ENCODE measurements at regions not wholly inside any gene's neighbourhood (a gene's known extent, or its start where the extent isn't known, plus 50 kb on each side); places are given as distances from the start of the nearest gene placed in this dataset.

DNA sequence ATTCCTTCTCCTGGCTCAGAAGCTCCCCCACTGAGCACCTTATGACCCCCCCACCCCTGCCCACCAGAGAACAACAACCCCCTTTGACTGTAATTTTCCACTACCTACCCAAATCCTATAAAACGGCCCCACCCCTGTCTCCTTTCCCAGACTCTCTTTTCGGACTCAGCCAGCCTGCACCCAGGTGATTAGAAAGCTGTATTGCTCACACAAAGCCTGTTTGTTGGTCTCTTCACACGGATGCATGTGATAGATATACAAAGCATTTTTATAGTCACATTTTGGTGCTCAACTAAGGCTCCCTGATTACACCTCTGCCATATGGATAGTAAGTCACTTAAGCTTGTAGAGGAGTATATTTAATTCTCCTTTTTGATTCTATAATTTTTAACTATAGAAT lies 985.8 kb downstream of the REEP3 start:
- no peak for TF ChIP-seq CTCF (IDR thresholded peaks at IDR 0.05)
- Mint-ChIP-seq H3K4me1 (no peaks in the 10 kb centered on the region), H3K4me3 (no peak overlapping the region), H3K36me3 (ENCODE audit: low read depth) (no peaks in the 10 kb centered on the region), H3K9me3 (no peaks in the 10 kb centered on the region), H3K27me3 (ENCODE audit: low read depth, poor library complexity) (peaks cover 5% of the 10 kb centered on the region), H3K27ac (no peak overlapping the region)
- no peak for DNase-seq

DNA sequence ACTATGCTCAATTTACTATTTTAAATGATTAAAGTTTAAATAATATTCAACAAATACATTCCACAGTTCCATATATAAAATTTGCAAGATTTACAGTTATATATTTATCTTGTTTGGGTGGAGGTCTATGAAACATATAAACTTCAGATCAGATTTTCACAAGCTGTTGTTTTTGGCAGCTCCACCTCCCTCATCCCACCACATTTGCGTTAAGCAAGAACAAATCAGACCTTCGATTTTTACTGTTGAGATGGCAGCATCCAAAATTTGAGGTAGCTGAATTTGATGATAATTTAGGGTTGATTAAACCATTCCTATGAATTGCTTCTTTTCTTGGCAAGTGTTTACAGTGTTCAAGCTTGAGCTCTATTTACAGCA lies 986.4 kb downstream of the REEP3 start:
- Mint-ChIP-seq H3K4me1 (no peaks in the 10 kb centered on the region), H3K36me3 (ENCODE audit: low read depth) (no peaks in the 10 kb centered on the region), H3K27me3 (ENCODE audit: low read depth, poor library complexity) (peaks cover 5% of the 10 kb centered on the region), H3K27ac (no peak overlapping the region), H3K9me3 (no peaks in the 10 kb centered on the region), H3K4me3 (no peak overlapping the region)
- DNase-seq = no peak
- no peak for TF ChIP-seq CTCF (IDR thresholded peaks at IDR 0.05)

DNA sequence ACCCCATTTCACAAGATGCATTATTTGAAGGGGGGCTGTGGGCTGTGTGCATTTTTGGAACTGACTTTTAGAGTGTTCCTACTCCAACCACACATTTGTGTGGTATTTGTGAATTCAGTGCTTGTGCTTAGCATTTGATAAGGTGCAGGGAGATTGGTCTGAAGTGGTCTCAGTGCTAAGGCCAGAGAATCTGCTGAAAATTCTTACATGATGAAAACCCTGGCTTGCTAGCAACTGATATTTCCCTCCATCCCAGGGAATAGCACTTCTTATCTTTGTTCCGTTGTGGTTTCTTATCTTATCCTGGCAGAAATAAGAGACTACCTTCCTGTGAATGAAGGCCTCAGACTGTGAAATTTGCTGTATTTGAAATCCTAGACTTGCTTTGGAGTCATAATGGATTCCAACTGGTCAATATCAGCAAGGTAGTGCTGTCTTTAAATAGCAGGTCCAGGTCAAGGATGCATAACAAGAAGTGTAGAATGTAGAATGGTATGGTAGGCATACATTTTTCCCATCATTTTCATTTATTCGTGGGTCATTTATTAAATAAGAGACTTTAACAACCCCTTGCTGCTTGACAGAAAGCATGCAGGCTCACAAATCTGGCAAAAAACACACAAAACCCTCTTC lies 986.9 kb downstream of the REEP3 start:
- DNase-seq = no peak
- H3K4me1 Mint-ChIP-seq = no peaks in the 10 kb centered on the region
- H3K27me3 Mint-ChIP-seq (ENCODE audit: low read depth, poor library complexity) = peaks cover 5% of the 10 kb centered on the region
- no peak for TF ChIP-seq CTCF (IDR thresholded peaks at IDR 0.05)
- no peaks in the 10 kb centered on the region for H3K9me3 Mint-ChIP-seq
- H3K27ac Mint-ChIP-seq = no peak overlapping the region
- H3K36me3 Mint-ChIP-seq (ENCODE audit: low read depth) = no peaks in the 10 kb centered on the region
- H3K4me3 Mint-ChIP-seq = no peak overlapping the region

DNA sequence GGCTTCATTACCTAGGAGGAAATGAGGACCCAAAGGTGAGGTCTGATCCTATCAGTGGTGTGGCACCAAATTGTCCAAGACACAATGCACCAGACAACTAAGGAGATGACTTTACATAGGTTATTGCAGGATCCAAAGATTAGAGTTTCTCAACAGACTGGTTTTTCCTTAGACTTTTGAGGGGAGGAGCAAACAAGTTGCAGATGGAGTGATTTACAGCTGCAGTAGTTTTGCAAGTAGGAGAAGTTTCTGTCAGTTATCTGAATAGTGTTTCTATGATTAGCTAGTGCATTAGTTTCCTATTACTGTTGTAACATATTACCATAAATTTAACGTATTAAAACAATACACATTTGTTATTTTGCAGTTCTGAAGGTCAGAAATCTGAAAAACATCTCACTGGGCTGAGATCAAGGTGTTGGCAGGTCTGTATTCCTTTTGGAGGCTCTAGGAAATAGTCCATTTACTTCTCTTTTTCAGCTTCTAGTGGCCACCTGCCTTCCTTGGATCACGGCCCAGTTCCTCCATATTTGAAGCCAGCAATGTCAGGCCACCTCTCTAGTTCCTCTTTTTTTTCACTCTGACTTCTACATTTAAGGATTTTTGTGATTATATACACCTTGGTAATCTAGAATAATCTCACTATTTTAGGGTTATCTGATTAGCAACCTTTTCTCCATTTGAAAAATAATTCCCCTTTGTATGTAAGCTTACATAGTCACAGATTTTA lies 994.9 kb downstream of the REEP3 start:
- no peak overlapping the region for H3K4me3 Mint-ChIP-seq
- H3K4me1 Mint-ChIP-seq = no peaks in the 10 kb centered on the region
- no peaks in the 10 kb centered on the region for H3K36me3 Mint-ChIP-seq (ENCODE audit: low read depth)
- no peak for TF ChIP-seq CTCF (IDR thresholded peaks at IDR 0.05)
- no peak overlapping the region for H3K27ac Mint-ChIP-seq
- H3K9me3 Mint-ChIP-seq = no peaks in the 10 kb centered on the region
- no peak for DNase-seq
- peaks cover 3% of the 10 kb centered on the region for H3K27me3 Mint-ChIP-seq (ENCODE audit: low read depth, poor library complexity)

- H3K27me3 Mint-ChIP-seq (ENCODE audit: low read depth, poor library complexity) = peaks cover 3% of the 10 kb centered on the region
- no peaks in the 10 kb centered on the region for H3K4me1 Mint-ChIP-seq
- no peak overlapping the region for H3K4me3 Mint-ChIP-seq
- H3K36me3 Mint-ChIP-seq (ENCODE audit: low read depth) = no peaks in the 10 kb centered on the region
- no peak overlapping the region for H3K27ac Mint-ChIP-seq
- DNase-seq = no peak
- no peaks in the 10 kb centered on the region for H3K9me3 Mint-ChIP-seq
- no peak for TF ChIP-seq CTCF (IDR thresholded peaks at IDR 0.05)
Observed at GRCh38 chr10:64518456-64518855, 997.3 kb downstream of the REEP3 start.

DNA sequence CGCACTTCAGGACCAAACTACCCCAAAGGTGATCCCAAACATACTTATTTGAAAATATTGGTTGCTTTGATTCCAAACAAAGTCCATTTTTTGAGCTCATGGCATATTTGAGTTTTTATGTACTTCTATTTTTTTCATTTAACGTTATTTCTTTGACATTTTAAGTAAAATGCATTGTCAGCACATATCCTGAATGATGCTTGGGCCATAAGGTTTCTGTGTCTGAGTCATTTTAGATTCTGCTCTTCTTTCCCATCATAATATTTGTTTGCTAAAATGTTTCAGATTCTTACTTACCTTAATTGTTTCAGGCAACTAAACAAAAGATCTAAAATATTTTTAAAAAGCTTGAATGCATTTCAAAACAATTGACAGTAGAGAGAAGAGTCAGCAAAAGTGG lies 998.2 kb downstream of the REEP3 start:
- Mint-ChIP-seq H3K9me3 (no peaks in the 10 kb centered on the region), H3K27me3 (ENCODE audit: low read depth, poor library complexity) (peaks cover 3% of the 10 kb centered on the region), H3K4me1 (no peaks in the 10 kb centered on the region), H3K36me3 (ENCODE audit: low read depth) (no peaks in the 10 kb centered on the region), H3K4me3 (no peak overlapping the region), H3K27ac (no peak overlapping the region)
- no peak for DNase-seq
- no peak for TF ChIP-seq CTCF (IDR thresholded peaks at IDR 0.05)
